HG02884 (cell line): ENCODE measurements at regions not wholly inside any gene's neighbourhood (a gene's known extent, or its start where the extent isn't known, plus 50 kb on each side); places are given as distances from the start of the nearest gene placed in this dataset.
"Not testable (repeated sequence)": the region's sequence is repeated elsewhere in the genome, so short reads cannot be mapped to it uniquely, and the experiment has no call there.

Experiments
- ATAC-seq: cut with Tn5 transposase; IDR thresholded peaks from one replicate; pipeline ENCODE4 v1.9.1; 2021; ENCODE audit warnings: mild to moderate bottlenecking, moderate library complexity; ENCODE audit not compliant: unreplicated experiment

GRCh38 chr7:94303118-94303517, 91.6 kb upstream of the COL1A2 start:
- ATAC-seq = no peak

GRCh38 chr7:94303695-94304094, 91.0 kb upstream of the COL1A2 start:
- no peak for ATAC-seq

GRCh38 chr7:94304878-94305277, 89.8 kb upstream of the COL1A2 start:
- no peak for ATAC-seq

- no peak for ATAC-seq
Measured at GRCh38 chr7:94305836-94306235, 88.9 kb upstream of the COL1A2 start.

GRCh38 chr7:94307399-94308048, 87.2 kb upstream of the COL1A2 start:
- ATAC-seq = no peak

GRCh38 chr7:94311515-94311914, 83.2 kb upstream of the COL1A2 start:
- no peak for ATAC-seq

- ATAC-seq = no peak
Measured at GRCh38 chr7:94313926-94314325, 80.8 kb upstream of the COL1A2 start.

- ATAC-seq = no peak
Measured at GRCh38 chr7:94314413-94315410, 80.0 kb upstream of the COL1A2 start.

- ATAC-seq = not testable (repeated sequence)
Measured at GRCh38 chr7:94321138-94321537, 73.6 kb upstream of the COL1A2 start.

- no peak for ATAC-seq
Measured at GRCh38 chr7:94323844-94324243, 70.9 kb upstream of the COL1A2 start.

GRCh38 chr7:94324380-94325121, 70.1 kb upstream of the COL1A2 start:
- no peak for ATAC-seq

- no peak for ATAC-seq
Measured at GRCh38 chr7:94325122-94325475, 69.6 kb upstream of the COL1A2 start.

- no peak for ATAC-seq
Measured at GRCh38 chr7:94330269-94331020, 64.2 kb upstream of the COL1A2 start.

GRCh38 chr7:94332571-94332970, 62.1 kb upstream of the COL1A2 start:
- ATAC-seq = no peak

- ATAC-seq = no peak
Measured at GRCh38 chr7:94333810-94334209, 60.9 kb upstream of the COL1A2 start.

- ATAC-seq = no peak
Measured at GRCh38 chr7:94335586-94335985, 59.1 kb upstream of the COL1A2 start.

- no peak for ATAC-seq
Measured at GRCh38 chr7:94336009-94336408, 58.7 kb upstream of the COL1A2 start.

GRCh38 chr7:94338921-94339371, 55.7 kb upstream of the COL1A2 start:
- ATAC-seq = no peak

- ATAC-seq = no peak
Measured at GRCh38 chr7:94344826-94345225, 49.9 kb upstream of the COL1A2 start.
